Esophagus squamous epithelium (tissue), 5 donors: ENCODE measurements at regions not wholly inside any gene's neighbourhood (a gene's known extent, or its start where the extent isn't known, plus 50 kb on each side); places are given as distances from the start of the nearest gene placed in this dataset.
"Not testable (repeated sequence)": the region's sequence is repeated elsewhere in the genome, so short reads cannot be mapped to it uniquely, and the experiment has no call there.

ENCODE experiments used
- DNase-seq: peaks from one replicate; lab custom pipeline; 2025; lab: John Stamatoyannopoulos, UW
- H3K27ac ChIP-seq, 4 donors: fragments of 200-600 bp; sonication (generic); one replicate each; pipeline ENCODE4 v1.5.1; 2016 to 2019; ENCODE audit warnings: mild to moderate bottlenecking in 1 of 4
- H3K27me3 ChIP-seq, 4 donors: fragments of 200-600 bp; sonication (generic); 1 replicate in 3 of 4; 2 replicates in 1 of 4; pipeline versions ENCODE4 v1.5.1 to v1.6.0; 2017 to 2021; ENCODE audit warnings: antibody characterized with exemption in 1 of 4
- H3K36me3 ChIP-seq, 3 donors: fragments of 200-600 bp; sonication (generic); one replicate each; pipeline ENCODE4 v1.5.1; 2016 to 2019
- H3K4me1 ChIP-seq, 3 donors: fragments of 200-600 bp; sonication (generic); one replicate each; pipeline ENCODE4 v1.5.1; 2017 to 2019
- H3K4me3 ChIP-seq, 4 donors: fragments of 200-600 bp; sonication (generic); 1 replicate in 3 of 4; 2 replicates in 1 of 4; pipeline ENCODE4 v1.5.1; 2016 to 2019; ENCODE audit warnings: mild to moderate bottlenecking in 2 of 4, moderate library complexity in 1 of 4
- H3K9me3 ChIP-seq, 3 donors: fragments of 200-600 bp; sonication (generic); one replicate each; pipeline ENCODE4 v1.5.1; 2016 to 2019
- POLR2A ChIP-seq, 4 donors: fragments of 450-650 bp; IDR thresholded peaks; one replicate each; pipeline ENCODE4 v1.6.1; 2017; ENCODE audit warnings: antibody characterized with exemption in 4 of 4, mild to moderate bottlenecking in 4 of 4, moderate library complexity in 3 of 4
- WGBS, 2 donors: methylation state at CpG; one replicate each; pipeline ENCODE4 v1.1.5; 2018; 5-methylcytosine and 5-hydroxymethylcytosine counted together
- intact Hi-C: fragments of 100-400 bp; cut with DNase I; formaldehyde crosslinking; loops from one replicate; pipeline ENCODE4 v1.15.0; 2022
- TF ChIP-seq, protein P1 (sequence below), 6 experiments: fragments of 450-650 bp in 4 of 6; fragments of 200-600 bp in 2 of 6; sonication (generic) in 2 of 6; IDR thresholded peaks; one replicate each; pipeline ENCODE4 v1.5.1; 2016 to 2019; ENCODE audit warnings: antibody characterized with exemption in 6 of 6, mild to moderate bottlenecking in 4 of 6, moderate library complexity in 4 of 6
- donor health status: DM: yes; HTN: yes; CAD: no.

DNA sequence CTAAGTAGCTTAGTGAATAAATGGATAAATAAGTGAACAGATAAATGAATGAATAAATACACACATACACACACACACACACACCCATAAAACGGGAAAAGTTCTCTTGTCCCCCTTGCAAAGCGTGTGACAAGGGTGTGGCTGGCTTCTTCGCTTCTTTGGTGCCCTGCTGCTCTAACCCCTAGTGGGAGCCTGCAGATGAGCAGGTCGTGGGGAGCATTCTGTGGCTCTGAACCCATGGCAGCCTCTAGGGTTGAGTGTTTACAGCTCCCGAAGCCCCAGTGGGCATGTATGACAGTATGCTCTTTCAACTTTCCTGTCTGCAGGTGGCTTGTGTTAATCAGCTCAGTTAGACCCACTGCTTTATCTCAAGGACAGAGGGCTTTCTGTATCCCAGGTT lies 582.3 kb downstream of the EDEM1 start:
- Histone ChIP-seq H3K9me3 (no peaks in the 10 kb centered on the region), H3K36me3 (no peaks in the 10 kb centered on the region), H3K27me3 (no peaks in the 10 kb centered on the region), H3K4me1 (no peaks in the 10 kb centered on the region), H3K27ac (no peak overlapping the region), H3K4me3 (no peak overlapping the region)
- 43 to 57% methylated on average over 5 of the region's 5 CpGs for WGBS, 2 donors
- TF ChIP-seq, protein P1, sequence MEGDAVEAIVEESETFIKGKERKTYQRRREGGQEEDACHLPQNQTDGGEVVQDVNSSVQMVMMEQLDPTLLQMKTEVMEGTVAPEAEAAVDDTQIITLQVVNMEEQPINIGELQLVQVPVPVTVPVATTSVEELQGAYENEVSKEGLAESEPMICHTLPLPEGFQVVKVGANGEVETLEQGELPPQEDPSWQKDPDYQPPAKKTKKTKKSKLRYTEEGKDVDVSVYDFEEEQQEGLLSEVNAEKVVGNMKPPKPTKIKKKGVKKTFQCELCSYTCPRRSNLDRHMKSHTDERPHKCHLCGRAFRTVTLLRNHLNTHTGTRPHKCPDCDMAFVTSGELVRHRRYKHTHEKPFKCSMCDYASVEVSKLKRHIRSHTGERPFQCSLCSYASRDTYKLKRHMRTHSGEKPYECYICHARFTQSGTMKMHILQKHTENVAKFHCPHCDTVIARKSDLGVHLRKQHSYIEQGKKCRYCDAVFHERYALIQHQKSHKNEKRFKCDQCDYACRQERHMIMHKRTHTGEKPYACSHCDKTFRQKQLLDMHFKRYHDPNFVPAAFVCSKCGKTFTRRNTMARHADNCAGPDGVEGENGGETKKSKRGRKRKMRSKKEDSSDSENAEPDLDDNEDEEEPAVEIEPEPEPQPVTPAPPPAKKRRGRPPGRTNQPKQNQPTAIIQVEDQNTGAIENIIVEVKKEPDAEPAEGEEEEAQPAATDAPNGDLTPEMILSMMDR (IDR thresholded peaks at IDR 0.05): no peak
- no peak for TF ChIP-seq POLR2A (IDR thresholded peaks at IDR 0.05)
- intact Hi-C loops: no loop called here
- DNase-seq: no peak

- H3K4me3 ChIP-seq: no peak overlapping the region
- H3K4me1 ChIP-seq: no peaks in the 10 kb centered on the region
- no peak for DNase-seq
- H3K9me3 ChIP-seq: no peaks in the 10 kb centered on the region
- H3K27ac ChIP-seq: no peak overlapping the region
- no peaks in the 10 kb centered on the region for H3K36me3 ChIP-seq
- H3K27me3 ChIP-seq: no peaks in the 10 kb centered on the region
- intact Hi-C loops: no loop called here
- TF ChIP-seq, protein P1 (IDR thresholded peaks at IDR 0.05): no peak
- TF ChIP-seq POLR2A (IDR thresholded peaks at IDR 0.05): no peak
- 64 to 72% methylated on average over 7 of the region's 7 CpGs for WGBS, 2 donors
Observed at GRCh38 chr3:5774337-5774736, 586.8 kb downstream of the EDEM1 start.

DNA sequence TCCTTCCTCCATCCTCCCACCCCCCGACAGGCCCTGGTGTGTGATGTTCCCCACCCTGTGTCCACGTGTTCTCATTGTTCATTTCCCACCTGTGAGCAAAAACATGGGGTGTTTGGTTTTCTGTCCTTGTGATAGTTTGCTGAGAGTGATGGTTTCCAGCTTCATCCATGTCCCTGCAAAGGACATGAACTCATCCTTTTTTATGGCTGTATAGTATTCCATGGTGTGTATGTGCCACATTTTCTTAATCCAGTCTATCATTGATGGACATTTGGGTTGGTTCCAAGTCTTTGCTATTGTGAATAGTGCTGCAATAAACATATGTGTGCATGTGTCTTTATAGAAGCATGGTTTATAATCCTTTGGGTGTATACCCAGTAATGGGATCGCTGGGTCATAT lies 587.6 kb downstream of the EDEM1 start:
- H3K27me3 ChIP-seq, H3K4me3 ChIP-seq, H3K4me1 ChIP-seq, DNase-seq, intact Hi-C loops, H3K36me3 ChIP-seq, H3K9me3 ChIP-seq, H3K27ac ChIP-seq: not testable (repeated sequence)
- WGBS, 2 donors: 85 to 86% methylated on average over 3 of the region's 3 CpGs

- Histone ChIP-seq H3K4me3 (no peak overlapping the region), H3K27me3 (no peaks in the 10 kb centered on the region), H3K27ac (no peak overlapping the region), H3K9me3 (no peaks in the 10 kb centered on the region), H3K36me3 (no peaks in the 10 kb centered on the region), H3K4me1 (no peaks in the 10 kb centered on the region)
- no peak for DNase-seq
- TF ChIP-seq, protein P1 (IDR thresholded peaks at IDR 0.05): no peak
- no peak for TF ChIP-seq POLR2A (IDR thresholded peaks at IDR 0.05)
- intact Hi-C loops: no loop called here
Observed at GRCh38 chr3:5784690-5785089, 597.2 kb downstream of the EDEM1 start.

DNA sequence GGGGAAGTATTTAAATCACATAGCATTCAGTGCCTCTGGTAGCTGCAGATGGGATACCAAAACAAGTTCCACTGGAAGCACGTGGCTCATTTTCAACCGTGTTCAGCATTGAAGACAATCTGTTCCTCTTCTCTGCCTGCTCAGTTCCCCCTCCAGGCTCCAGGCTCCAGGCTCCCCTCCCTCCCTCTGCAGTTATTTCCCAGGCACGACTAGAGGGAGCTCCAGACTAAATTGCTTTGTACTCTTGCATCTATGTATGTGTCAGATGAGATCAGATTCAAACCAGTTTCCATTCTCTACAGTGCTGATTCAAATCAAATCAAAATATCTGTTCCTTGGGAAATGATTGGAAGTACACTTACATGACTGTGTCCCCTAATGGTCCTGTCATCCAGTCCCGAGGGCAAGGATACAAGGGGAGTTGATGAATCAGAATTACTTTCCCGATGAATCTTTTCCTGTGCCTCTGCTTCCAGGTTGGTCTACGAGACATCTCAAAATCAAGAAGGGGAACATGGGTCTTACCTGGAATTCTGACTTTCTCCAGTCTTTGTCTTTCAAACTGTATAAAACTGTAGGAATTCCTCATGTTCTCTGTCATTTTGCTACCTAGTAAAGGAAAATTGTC lies 600.5 kb downstream of the EDEM1 start:
- intact Hi-C loops: no loop called here
- WGBS, 2 donors: 28 to 34% methylated on average over 6 of the region's 6 CpGs
- Histone ChIP-seq H3K9me3 (no peaks in the 10 kb centered on the region), H3K27ac (no peak overlapping the region), H3K36me3 (no peaks in the 10 kb centered on the region), H3K4me1 (no peaks in the 10 kb centered on the region), H3K4me3 (no peak overlapping the region), H3K27me3 (no peaks in the 10 kb centered on the region)
- DNase-seq: no peak
- TF ChIP-seq, protein P1 (IDR thresholded peaks at IDR 0.05): no peak
- TF ChIP-seq POLR2A (IDR thresholded peaks at IDR 0.05): no peak

- TF ChIP-seq, protein P1 (IDR thresholded peaks at IDR 0.05): no peak
- TF ChIP-seq POLR2A (IDR thresholded peaks at IDR 0.05): no peak
- Histone ChIP-seq H3K27me3 (no peaks in the 10 kb centered on the region), H3K36me3 (no peaks in the 10 kb centered on the region), H3K27ac (no peak overlapping the region), H3K9me3 (no peaks in the 10 kb centered on the region), H3K4me3 (no peak overlapping the region), H3K4me1 (no peaks in the 10 kb centered on the region)
- intact Hi-C loops: no loop called here
- DNase-seq: no peak
- WGBS, 2 donors: 42 to 44% methylated on average over 5 of the region's 5 CpGs
Observed at GRCh38 chr3:5788496-5788895, 601.0 kb downstream of the EDEM1 start.
